ENCODE measurements at regions not wholly inside any gene's neighbourhood (a gene's known extent, or its start where the extent isn't known, plus 50 kb on each side); places are given as distances from the start of the nearest gene placed in this dataset.

DNA sequence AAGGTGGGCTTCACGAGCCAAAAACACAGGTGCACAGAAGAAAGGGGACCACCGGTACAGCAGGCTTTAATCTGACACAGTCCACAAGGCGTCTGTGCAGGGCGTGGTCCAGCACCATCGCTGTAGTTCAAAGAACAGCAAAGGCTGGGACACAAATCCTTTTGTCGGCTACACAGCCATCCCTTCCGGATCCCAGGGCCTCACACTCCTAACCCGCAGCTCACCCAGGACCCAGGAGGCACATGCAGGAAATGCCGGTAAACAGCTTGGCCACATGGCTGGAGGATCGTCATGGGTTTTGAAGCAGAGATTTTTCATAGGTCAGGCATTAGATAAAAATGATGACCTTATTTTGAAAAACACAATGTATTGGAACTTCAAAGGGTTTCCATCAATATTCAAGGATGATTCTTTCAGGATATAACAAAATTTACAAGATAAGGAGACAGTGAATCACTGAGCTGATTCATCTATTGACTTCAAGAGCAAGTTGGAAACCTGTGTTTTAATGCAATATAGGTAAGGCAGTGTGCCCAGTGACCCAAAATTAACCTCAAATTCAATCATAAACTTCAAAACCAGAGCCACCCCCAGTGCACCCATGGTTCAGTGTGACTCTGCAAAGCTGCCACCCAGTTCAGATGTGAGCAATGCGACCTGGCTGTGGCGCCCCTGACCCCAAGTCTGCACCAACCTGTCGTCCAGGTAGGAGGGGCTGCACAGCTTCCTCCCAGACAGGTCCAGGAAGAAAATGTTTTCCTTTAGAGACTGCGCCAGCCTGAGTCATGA lies 74.4 kb downstream of the TMEM18 start:
- DNase-seq (ENCODE audit: low read depth): no peak
- H3K4me3 ChIP-seq (ENCODE audit: low read depth, low read length): no peak overlapping the region
- TF ChIP-seq, protein P1, sequence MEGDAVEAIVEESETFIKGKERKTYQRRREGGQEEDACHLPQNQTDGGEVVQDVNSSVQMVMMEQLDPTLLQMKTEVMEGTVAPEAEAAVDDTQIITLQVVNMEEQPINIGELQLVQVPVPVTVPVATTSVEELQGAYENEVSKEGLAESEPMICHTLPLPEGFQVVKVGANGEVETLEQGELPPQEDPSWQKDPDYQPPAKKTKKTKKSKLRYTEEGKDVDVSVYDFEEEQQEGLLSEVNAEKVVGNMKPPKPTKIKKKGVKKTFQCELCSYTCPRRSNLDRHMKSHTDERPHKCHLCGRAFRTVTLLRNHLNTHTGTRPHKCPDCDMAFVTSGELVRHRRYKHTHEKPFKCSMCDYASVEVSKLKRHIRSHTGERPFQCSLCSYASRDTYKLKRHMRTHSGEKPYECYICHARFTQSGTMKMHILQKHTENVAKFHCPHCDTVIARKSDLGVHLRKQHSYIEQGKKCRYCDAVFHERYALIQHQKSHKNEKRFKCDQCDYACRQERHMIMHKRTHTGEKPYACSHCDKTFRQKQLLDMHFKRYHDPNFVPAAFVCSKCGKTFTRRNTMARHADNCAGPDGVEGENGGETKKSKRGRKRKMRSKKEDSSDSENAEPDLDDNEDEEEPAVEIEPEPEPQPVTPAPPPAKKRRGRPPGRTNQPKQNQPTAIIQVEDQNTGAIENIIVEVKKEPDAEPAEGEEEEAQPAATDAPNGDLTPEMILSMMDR (IDR thresholded peaks at IDR 0.05; ENCODE audit: low read depth, low read length, missing control alignments): no peak

DNA sequence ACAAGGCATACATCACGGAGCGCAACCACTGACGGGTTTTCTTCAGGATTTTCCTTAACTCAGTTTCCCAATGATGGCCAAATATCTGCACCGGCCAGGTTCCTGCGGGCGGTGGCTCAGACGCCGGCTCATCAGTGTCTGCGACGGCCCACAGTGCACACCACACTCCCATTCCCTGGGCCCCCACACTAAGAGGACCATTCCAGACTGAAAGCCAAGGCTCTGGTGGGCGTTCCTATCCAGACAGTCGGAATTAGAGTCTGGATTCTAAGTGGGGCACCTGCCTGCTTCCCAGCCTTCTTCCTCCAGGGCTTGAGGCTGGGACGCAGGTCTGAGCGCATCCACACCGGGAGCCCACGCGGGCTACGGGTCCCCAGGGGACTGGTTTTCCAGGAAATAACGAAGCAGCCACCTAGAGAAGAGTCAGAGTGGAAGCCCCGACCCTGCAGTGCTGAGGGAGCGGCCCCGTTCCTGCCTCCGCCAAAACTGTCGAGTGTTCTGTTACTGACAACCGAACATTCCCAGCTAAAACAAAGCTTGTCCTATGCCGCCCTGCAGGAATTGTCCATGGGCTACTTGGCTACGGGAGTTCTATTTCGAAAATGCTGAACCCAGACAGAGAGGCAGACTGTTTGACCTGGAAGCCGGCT lies 75.3 kb downstream of the TMEM18 start:
- DNase-seq (ENCODE audit: low read depth): no peak
- no peak overlapping the region for H3K4me3 ChIP-seq (ENCODE audit: low read depth, low read length)
- TF ChIP-seq, protein P1 (IDR thresholded peaks at IDR 0.05; ENCODE audit: low read depth, low read length, missing control alignments): no peak

DNA sequence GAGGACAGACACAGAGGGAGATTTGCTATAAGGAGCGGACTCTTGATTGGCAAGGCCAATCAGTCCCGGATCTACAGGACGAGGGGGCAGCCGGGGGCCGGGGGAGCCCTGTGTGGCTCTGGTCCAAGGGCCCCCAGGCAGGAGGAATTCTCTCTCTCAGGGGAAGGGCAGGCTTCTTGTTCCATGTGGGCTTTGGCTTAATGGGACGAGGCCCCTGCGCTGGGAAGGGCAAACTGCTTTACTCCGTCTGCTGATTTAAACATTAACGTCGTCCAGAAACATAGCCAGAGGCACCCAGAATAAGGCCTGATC lies 75.9 kb downstream of the TMEM18 start:
- TF ChIP-seq, protein P1 (IDR thresholded peaks at IDR 0.05; ENCODE audit: low read depth, low read length, missing control alignments): no peak
- DNase-seq (ENCODE audit: low read depth): no peak
- no peak overlapping the region for H3K4me3 ChIP-seq (ENCODE audit: low read depth, low read length)

DNA sequence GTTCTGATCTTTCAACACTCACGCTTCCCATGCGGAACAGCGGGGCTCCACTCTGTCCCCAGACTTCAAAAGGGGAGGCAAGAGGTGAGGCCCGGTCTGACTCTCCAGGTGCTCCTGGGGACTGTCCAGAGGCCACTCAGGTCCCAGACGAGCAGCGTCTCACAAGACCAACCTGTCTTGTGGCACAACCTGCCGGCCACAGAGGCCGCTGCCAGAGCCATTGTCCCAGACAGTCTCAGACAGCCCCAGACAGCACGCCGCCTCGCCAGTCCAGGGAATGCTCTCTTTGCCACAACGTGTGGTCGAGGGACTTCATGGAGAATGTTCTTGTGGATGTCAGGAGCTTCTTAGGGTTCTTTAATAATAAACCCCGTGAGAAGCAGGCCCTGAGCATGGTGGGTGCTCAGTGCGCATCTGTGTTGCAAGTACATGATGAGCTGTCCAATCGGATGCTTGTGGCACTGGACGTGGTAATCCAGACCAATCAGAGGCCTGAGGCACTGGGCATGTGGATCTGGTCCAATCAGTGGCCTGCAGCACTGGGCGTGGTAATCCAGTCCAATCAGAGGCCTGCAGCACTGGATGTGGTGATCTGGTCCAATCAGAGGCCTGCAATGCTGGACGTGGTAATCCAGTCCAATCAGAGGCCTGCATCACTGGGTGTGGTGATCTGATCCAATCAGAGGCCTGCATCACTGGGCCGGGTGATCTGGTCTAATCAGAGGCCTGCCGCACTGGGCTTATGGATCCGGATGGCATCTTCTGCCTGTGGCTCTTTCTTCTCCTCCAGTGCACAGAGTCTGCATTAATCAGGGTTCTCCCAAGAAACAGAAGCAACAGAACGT lies 76.4 kb downstream of the TMEM18 start:
- no peak for DNase-seq (ENCODE audit: low read depth)
- TF ChIP-seq, protein P1 (IDR thresholded peaks at IDR 0.05; ENCODE audit: low read depth, low read length, missing control alignments): no peak
- H3K4me3 ChIP-seq (ENCODE audit: low read depth, low read length): no peak overlapping the region

DNA sequence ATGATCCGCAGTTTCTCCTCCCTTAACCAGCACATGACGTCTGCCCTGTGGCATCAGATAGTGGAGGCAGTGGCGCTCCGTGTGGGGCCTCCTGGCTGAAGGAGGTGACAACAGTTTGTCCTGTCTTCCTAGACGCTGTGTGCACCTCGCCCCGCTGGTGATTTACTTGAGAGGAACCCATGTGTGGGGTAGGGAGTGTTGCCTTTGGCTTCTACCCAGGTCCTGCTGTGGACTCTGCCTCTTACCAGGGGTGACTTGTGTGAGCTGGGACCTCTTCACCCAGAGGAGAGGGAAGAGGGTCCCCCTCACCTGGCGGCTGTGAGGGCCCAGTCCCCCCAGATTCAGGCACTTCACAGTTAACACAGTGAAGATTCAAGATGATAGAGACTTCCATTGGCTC lies 77.6 kb downstream of the TMEM18 start:
- no peak overlapping the region for H3K4me3 ChIP-seq (ENCODE audit: low read depth, low read length)
- TF ChIP-seq, protein P1 (IDR thresholded peaks at IDR 0.05; ENCODE audit: low read depth, low read length, missing control alignments): no peak
- no peak for DNase-seq (ENCODE audit: low read depth)

- TF ChIP-seq, protein P1 (IDR thresholded peaks at IDR 0.05; ENCODE audit: low read depth, low read length, missing control alignments): no peak
- DNase-seq (ENCODE audit: low read depth): no peak
- H3K4me3 ChIP-seq (ENCODE audit: low read depth, low read length): no peak overlapping the region
Measured at GRCh38 chr2:598058-598802, 79.0 kb downstream of the TMEM18 start.

All from GM12864 (cell line).